NB4 (cell line): ENCODE measurements at regions not wholly inside any gene's neighbourhood (a gene's known extent, or its start where the extent isn't known, plus 50 kb on each side); places are given as distances from the start of the nearest gene placed in this dataset.

Experiments
- MYC ChIP-seq: IDR thresholded peaks from 2 replicates; pipeline ENCODE4 v1.6.1; 2011; ENCODE audit warnings: low read depth, low read length
- POLR2A ChIP-seq: IDR thresholded peaks from 2 replicates; pipeline ENCODE4 v1.6.1; 2011; ENCODE audit warnings: mild to moderate bottlenecking; ENCODE audit not compliant: insufficient read length; ENCODE audit errors: extremely low read depth
- TF ChIP-seq, protein P1 (sequence below): IDR thresholded peaks from one replicate; pipeline ENCODE4 v1.5.1; 2012; ENCODE audit warnings: low read depth, low read length
- TF ChIP-seq, protein P2 (sequence below): IDR thresholded peaks from 2 replicates; pipeline ENCODE4 v1.6.1; 2011; ENCODE audit warnings: low read depth, low read length

DNA sequence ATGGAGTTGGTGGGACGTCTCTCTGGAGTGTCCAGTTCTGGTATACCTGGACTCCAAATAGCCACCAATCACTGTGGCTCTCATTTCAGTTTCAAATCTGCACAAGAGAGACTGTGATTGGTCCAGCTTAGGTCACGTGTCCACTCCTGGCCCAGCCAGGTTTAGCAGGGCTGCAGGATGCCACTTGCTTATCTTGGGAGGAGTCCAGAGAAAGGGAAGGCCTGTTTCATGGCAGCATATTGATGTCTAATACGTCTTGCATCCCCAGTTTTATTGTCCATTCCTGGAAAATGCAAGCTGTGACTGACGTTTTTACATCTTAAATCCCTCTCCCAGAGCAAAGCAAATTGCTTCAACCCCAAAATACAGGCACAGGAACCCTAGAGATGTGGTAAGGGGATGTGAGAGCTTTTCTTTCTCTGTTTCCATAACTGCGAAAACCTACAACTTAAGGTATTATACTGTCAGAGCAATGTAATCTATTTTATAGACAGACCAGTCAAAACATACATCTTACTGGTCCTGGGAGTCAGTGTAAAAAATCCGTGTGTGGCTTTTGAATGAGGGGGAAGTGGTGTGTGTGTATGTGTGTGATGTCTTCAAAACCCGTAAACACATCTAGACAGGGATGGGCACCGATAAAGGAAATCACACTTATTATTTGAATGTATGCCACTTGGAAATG is 274.4 kb downstream of the TLE3 start:
- TF ChIP-seq, protein P1, sequence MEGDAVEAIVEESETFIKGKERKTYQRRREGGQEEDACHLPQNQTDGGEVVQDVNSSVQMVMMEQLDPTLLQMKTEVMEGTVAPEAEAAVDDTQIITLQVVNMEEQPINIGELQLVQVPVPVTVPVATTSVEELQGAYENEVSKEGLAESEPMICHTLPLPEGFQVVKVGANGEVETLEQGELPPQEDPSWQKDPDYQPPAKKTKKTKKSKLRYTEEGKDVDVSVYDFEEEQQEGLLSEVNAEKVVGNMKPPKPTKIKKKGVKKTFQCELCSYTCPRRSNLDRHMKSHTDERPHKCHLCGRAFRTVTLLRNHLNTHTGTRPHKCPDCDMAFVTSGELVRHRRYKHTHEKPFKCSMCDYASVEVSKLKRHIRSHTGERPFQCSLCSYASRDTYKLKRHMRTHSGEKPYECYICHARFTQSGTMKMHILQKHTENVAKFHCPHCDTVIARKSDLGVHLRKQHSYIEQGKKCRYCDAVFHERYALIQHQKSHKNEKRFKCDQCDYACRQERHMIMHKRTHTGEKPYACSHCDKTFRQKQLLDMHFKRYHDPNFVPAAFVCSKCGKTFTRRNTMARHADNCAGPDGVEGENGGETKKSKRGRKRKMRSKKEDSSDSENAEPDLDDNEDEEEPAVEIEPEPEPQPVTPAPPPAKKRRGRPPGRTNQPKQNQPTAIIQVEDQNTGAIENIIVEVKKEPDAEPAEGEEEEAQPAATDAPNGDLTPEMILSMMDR: no peak
- TF ChIP-seq POLR2A (no peak), MYC (no peak)
- TF ChIP-seq, protein P2, sequence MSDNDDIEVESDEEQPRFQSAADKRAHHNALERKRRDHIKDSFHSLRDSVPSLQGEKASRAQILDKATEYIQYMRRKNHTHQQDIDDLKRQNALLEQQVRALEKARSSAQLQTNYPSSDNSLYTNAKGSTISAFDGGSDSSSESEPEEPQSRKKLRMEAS: no peak
